K562 (cell line): ENCODE measurements at regions not wholly inside any gene's neighbourhood (a gene's known extent, or its start where the extent isn't known, plus 50 kb on each side); places are given as distances from the start of the nearest gene placed in this dataset.

ENCODE experiments used
- BCL6 ChIP-seq: fragments of 250-450 bp; sonication (Bioruptor Pico); IDR thresholded peaks from 2 replicates; pipeline ENCODE4 v1.4.0; 2020
- BMI1 ChIP-seq: fragments of 150-350 bp; IDR thresholded peaks from 2 replicates; pipeline ENCODE4 v1.6.1; 2014; ENCODE audit warnings: low read length
- CHCHD3 ChIP-seq: fragments of 250-450 bp; sonication (Bioruptor Pico); IDR thresholded peaks from 2 replicates; pipeline ENCODE4 v2.1.2; 2022; ENCODE audit warnings: mild to moderate bottlenecking
- CHD4 ChIP-seq: fragments of 200-600 bp; sonication (generic); IDR thresholded peaks from 3 replicates; pipeline ENCODE4 v1.6.1; 2012; ENCODE audit warnings: low read depth, mild to moderate bottlenecking, mixed read lengths, low read length, inconsistent platforms; ENCODE audit not compliant: insufficient read depth, insufficient replicate concordance, poor library complexity, severe bottlenecking
- DACH1 ChIP-seq: fragments of 450-650 bp; IDR thresholded peaks from 2 replicates; pipeline ENCODE4 v1.6.1; 2018; ENCODE audit not compliant: partially characterized antibody
- ETV1 ChIP-seq: fragments of 450-650 bp; conservative IDR thresholded peaks from 2 replicates; pipeline ENCODE4 v1.6.1; 2016; ENCODE audit warnings: missing genetic modification characterization, control low read depth, low read depth, missing compliant biosample characterization
- FOXJ2 ChIP-seq: fragments of 200-800 bp; sonication (Bioruptor generic); IDR thresholded peaks from 2 replicates; pipeline ENCODE4 v1.6.1; 2016; ENCODE audit warnings: missing genetic modification characterization, missing compliant biosample characterization
- HDAC8 ChIP-seq: fragments of 450-650 bp; IDR thresholded peaks from 2 replicates; pipeline ENCODE4 v1.6.1; 2016; ENCODE audit warnings: mild to moderate bottlenecking, missing genetic modification characterization, moderate library complexity, missing compliant biosample characterization
- MAFF ChIP-seq: IDR thresholded peaks from 2 replicates; pipeline ENCODE4 v1.6.1; 2012; ENCODE audit warnings: low read length, improper control_type of control experiment
- NCOA4 ChIP-seq: fragments of 450-650 bp; IDR thresholded peaks from 2 replicates; pipeline ENCODE4 v1.6.1; 2018; ENCODE audit warnings: mild to moderate bottlenecking; ENCODE audit not compliant: partially characterized antibody
- NFATC3 ChIP-seq: fragments of 450-650 bp; IDR thresholded peaks from 2 replicates; pipeline ENCODE4 v1.6.1; 2017; ENCODE audit warnings: mild to moderate bottlenecking
- RAD21 ChIP-seq, 2 experiments: fragments of 250-450 bp in 1 of 2; fragments of 450-650 bp in 1 of 2; sonication (Bioruptor Pico) in 1 of 2; formaldehyde crosslinking in 1 of 2; IDR thresholded peaks in 1 of 2; conservative IDR thresholded peaks in 1 of 2; 2 replicates each; pipeline versions ENCODE4 v1.4.0 to v1.8.0; 2020 to 2022; ENCODE audit warnings: mild to moderate bottlenecking in 2 of 2, moderate library complexity in 1 of 2
- SRSF3 ChIP-seq: fragments of 200-400 bp; formaldehyde crosslinking; IDR thresholded peaks from 2 replicates; pipeline ENCODE4 v1.6.1; 2016; ENCODE audit warnings: mild to moderate bottlenecking, low read length, moderate library complexity; ENCODE audit not compliant: insufficient read depth
- TAF15 ChIP-seq: fragments of 200-400 bp; formaldehyde crosslinking; IDR thresholded peaks from 2 replicates; pipeline ENCODE4 v1.6.1; 2017; ENCODE audit warnings: mild to moderate bottlenecking, low read depth, low read length, moderate library complexity
- TCF7L2 ChIP-seq: fragments of 150-350 bp; IDR thresholded peaks from 2 replicates; pipeline ENCODE4 v1.6.1; 2016; ENCODE audit warnings: low read depth, mild to moderate bottlenecking, low read length, moderate library complexity
- THRAP3 ChIP-seq: fragments of 450-650 bp; IDR thresholded peaks from 2 replicates; pipeline ENCODE4 v1.6.1; 2016; ENCODE audit warnings: mild to moderate bottlenecking, inconsistent platforms, borderline replicate concordance
- U2AF1 ChIP-seq: fragments of 200-400 bp; formaldehyde crosslinking; optimal IDR thresholded peaks from 2 replicates; pipeline ENCODE3; 2017; ENCODE audit warnings: mild to moderate bottlenecking, low read depth, low read length, moderate library complexity
- ZKSCAN8 ChIP-seq: fragments of 200-800 bp; sonication (Bioruptor generic); IDR thresholded peaks from 2 replicates; pipeline ENCODE4 v1.6.1; 2016; ENCODE audit warnings: missing genetic modification characterization, missing compliant biosample characterization
- ZNF445 ChIP-seq: fragments of 250-450 bp; sonication (Bioruptor Pico); IDR thresholded peaks from 2 replicates; pipeline ENCODE4 v1.4.0; 2020; ENCODE audit warnings: low read depth, mild to moderate bottlenecking, moderate library complexity
- ZNF764 ChIP-seq: fragments of 250-450 bp; sonication (Bioruptor Pico); IDR thresholded peaks from 2 replicates; pipeline ENCODE4 v1.4.0; 2020; ENCODE audit warnings: low read depth, mild to moderate bottlenecking, moderate library complexity
- TF ChIP-seq, protein P1 (sequence below): fragments of 250-450 bp; sonication (Bioruptor Pico); IDR thresholded peaks from 2 replicates; pipeline ENCODE4 v1.8.0; 2022; ENCODE audit warnings: moderate library complexity, mild to moderate bottlenecking, inconsistent platforms
- TF ChIP-seq, protein P2 (sequence below): sonication (generic); formaldehyde crosslinking; IDR thresholded peaks from 2 replicates; pipeline ENCODE4 v1.9.0; 2022; ENCODE audit warnings: mild to moderate bottlenecking, missing genetic modification reagents
- TF ChIP-seq, protein P3 (sequence below): fragments of 200-800 bp; sonication (Bioruptor generic); IDR thresholded peaks from 2 replicates; pipeline ENCODE4 v1.6.1; 2017; ENCODE audit warnings: missing genetic modification characterization, missing compliant biosample characterization
- TF ChIP-seq, protein P4 (sequence below): fragments of 450-650 bp; formaldehyde crosslinking; IDR thresholded peaks from 2 replicates; pipeline ENCODE4 v1.4.0; 2022; ENCODE audit warnings: missing genetic modification characterization

DNA sequence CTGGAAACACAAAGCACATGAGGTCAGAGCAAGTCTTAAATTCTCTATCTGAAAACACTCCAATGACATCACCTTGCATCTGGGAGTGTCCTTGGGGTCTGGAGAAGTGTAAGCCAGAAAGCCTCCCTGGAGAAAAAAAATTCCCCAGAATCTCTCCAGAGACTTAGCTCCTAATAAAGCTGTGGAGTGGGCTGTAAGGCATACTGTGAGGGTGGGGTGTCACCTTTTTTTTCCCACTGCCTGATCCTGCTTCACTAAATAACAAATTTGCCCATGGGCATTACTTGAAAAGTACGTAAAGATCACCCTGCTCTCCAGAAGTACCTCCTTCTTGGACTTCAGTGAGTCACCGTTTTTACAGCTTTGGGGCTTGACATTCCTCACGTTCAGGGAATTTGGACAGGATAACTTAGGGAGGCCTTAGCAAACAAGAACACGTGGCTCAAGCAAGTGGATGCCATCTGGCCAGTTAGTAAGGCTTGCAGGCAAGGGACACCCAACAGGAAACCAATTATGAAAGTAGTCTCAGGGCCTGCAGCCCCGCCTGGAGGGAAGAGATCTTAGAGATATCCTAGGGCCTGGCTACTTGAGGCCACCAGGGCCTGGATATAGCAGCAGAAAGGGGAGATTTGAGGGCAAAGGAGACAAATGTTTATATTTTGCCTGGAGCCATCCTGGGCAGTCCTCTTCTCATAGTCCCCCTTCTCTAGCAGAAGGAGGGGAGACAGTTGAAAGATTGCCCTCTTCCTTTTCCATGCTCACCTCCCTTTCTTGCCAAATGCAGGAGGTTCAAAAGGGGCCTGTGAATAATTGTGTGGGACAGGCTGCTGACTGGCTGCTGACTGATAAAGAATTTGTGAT lies 60.1 kb upstream of the PLAC1 start (continued):
- TF ChIP-seq, protein P1, sequence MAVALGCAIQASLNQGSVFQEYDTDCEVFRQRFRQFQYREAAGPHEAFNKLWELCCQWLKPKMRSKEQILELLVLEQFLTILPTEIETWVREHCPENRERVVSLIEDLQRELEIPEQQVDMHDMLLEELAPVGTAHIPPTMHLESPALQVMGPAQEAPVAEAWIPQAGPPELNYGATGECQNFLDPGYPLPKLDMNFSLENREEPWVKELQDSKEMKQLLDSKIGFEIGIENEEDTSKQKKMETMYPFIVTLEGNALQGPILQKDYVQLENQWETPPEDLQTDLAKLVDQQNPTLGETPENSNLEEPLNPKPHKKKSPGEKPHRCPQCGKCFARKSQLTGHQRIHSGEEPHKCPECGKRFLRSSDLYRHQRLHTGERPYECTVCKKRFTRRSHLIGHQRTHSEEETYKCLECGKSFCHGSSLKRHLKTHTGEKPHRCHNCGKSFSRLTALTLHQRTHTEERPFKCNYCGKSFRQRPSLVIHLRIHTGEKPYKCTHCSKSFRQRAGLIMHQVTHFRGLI (CRISPR knock-in tag), result 0 out of 2 replicates have a peak, but pooled peaks have one; percentile 18
- TF ChIP-seq ZNF764 (CRISPR knock-in tag) (no peak), CHD4 (no peak), ZNF445 (no peak), TCF7L2 (no peak), TAF15 (no peak), U2AF1 (no peak), THRAP3 (no peak), BMI1 (no peak), MAFF (no peak), CHCHD3 (CRISPR knock-in tag) (no peak), HDAC8 (tag) (peak; percentile 34; the same call in 1 of the 2 replicates), ETV1 (tag) (peak; percentile 75), NFATC3 (no peak), NCOA4 (no peak), FOXJ2 (tag) (no peak), BCL6 (no peak), SRSF3 (no peak), ZKSCAN8 (CRISPR knock-in tag) (0 out of 2 replicates have a peak, but pooled peaks have one; percentile 49), RAD21 (CRISPR knock-in tag; conservative IDR thresholded peaks at IDR 0.05 in 1 of 2, IDR thresholded peaks at IDR 0.05 in 1 of 2) (peak in 1 of 2 experiments; percentile 23; a peak in 1 of 4 replicates), DACH1 (no peak)
- TF ChIP-seq, protein P2, sequence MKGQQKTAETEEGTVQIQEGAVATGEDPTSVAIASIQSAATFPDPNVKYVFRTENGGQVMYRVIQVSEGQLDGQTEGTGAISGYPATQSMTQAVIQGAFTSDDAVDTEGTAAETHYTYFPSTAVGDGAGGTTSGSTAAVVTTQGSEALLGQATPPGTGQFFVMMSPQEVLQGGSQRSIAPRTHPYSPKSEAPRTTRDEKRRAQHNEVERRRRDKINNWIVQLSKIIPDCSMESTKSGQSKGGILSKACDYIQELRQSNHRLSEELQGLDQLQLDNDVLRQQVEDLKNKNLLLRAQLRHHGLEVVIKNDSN, result no peak
- TF ChIP-seq, protein P3, sequence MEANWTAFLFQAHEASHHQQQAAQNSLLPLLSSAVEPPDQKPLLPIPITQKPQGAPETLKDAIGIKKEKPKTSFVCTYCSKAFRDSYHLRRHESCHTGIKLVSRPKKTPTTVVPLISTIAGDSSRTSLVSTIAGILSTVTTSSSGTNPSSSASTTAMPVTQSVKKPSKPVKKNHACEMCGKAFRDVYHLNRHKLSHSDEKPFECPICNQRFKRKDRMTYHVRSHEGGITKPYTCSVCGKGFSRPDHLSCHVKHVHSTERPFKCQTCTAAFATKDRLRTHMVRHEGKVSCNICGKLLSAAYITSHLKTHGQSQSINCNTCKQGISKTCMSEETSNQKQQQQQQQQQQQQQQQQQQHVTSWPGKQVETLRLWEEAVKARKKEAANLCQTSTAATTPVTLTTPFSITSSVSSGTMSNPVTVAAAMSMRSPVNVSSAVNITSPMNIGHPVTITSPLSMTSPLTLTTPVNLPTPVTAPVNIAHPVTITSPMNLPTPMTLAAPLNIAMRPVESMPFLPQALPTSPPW, result peak; percentile 38; the same call in 1 of the 2 replicates
- TF ChIP-seq, protein P4, sequence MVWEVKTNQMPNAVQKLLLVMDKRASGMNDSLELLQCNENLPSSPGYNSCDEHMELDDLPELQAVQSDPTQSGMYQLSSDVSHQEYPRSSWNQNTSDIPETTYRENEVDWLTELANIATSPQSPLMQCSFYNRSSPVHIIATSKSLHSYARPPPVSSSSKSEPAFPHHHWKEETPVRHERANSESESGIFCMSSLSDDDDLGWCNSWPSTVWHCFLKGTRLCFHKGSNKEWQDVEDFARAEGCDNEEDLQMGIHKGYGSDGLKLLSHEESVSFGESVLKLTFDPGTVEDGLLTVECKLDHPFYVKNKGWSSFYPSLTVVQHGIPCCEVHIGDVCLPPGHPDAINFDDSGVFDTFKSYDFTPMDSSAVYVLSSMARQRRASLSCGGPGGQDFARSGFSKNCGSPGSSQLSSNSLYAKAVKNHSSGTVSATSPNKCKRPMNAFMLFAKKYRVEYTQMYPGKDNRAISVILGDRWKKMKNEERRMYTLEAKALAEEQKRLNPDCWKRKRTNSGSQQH (CRISPR knock-in tag), result no peak
